ENCODE measurements at regions not wholly inside any gene's neighbourhood (a gene's known extent, or its start where the extent isn't known, plus 50 kb on each side); places are given as distances from the start of the nearest gene placed in this dataset.

DNA sequence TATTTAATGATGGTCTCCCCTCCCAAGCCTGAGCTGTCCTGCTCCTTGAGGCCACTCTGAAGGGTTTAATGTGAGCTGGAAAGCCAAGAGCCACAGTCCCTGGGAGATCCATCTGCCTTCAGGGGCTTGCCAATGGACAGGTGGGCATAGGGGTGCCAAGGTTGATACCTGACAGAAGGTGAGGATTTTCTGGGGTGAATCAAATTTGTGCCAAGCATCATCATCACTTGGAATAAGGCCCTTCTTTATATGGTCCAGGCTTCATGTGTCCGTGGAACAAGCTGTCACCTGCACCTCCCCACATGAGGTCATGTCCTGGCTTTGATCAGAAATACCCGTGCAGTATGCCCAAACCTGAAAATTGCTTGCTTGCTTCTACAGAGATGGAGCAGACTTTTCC lies 71.9 kb upstream of the CTNNB1 start:
- no peaks in the 10 kb centered on the region for H3K4me1 ChIP-seq
- no peak for DNase-seq (ENCODE audit: low spot score in 2 of 2)
- peaks cover 12 to 35% of the 10 kb centered on the region in 2 donors for H3K9me3 ChIP-seq
- TF ChIP-seq, protein P1, sequence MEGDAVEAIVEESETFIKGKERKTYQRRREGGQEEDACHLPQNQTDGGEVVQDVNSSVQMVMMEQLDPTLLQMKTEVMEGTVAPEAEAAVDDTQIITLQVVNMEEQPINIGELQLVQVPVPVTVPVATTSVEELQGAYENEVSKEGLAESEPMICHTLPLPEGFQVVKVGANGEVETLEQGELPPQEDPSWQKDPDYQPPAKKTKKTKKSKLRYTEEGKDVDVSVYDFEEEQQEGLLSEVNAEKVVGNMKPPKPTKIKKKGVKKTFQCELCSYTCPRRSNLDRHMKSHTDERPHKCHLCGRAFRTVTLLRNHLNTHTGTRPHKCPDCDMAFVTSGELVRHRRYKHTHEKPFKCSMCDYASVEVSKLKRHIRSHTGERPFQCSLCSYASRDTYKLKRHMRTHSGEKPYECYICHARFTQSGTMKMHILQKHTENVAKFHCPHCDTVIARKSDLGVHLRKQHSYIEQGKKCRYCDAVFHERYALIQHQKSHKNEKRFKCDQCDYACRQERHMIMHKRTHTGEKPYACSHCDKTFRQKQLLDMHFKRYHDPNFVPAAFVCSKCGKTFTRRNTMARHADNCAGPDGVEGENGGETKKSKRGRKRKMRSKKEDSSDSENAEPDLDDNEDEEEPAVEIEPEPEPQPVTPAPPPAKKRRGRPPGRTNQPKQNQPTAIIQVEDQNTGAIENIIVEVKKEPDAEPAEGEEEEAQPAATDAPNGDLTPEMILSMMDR (IDR thresholded peaks at IDR 0.05), result no peak
- no peak for TF ChIP-seq POLR2A (IDR thresholded peaks at IDR 0.05)
- no peak for TF ChIP-seq POLR2AphosphoS5 (IDR thresholded peaks at IDR 0.05)
- no peak overlapping the region for H3K27ac ChIP-seq
- no peaks in the 10 kb centered on the region for H3K36me3 ChIP-seq
- H3K4me3 ChIP-seq, result no peak overlapping the region
- intact Hi-C loops (cut with DNase I; ENCODE audit: low total_unique reads), result no loop called here
- no peaks in the 10 kb centered on the region for H3K27me3 ChIP-seq

DNA sequence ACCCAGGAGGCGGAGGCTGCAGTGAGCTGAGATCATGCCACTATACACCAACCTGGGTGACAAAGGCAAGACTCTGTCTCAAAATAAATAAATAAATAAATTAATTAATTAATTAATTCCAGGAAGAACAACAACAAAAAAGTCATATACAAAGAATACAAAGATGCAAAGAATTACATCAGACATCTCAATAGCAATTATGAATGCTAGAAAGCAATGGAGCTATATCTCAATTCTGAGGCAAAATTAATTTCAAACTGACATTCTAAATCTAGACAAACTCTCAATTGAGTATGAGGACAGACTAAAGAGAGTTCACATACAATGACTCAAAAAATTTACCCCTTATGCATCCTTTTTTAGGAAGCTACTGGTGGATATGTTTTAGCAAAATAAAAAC lies 69.6 kb upstream of the CTNNB1 start:
- intact Hi-C loops (cut with DNase I; ENCODE audit: low total_unique reads), result no loop called here
- no peak for DNase-seq (ENCODE audit: low spot score in 2 of 2)
- Histone ChIP-seq H3K36me3 (no peaks in the 10 kb centered on the region), H3K4me1 (no peaks in the 10 kb centered on the region), H3K4me3 (no peak overlapping the region), H3K27ac (no peak overlapping the region), H3K27me3 (no peaks in the 10 kb centered on the region), H3K9me3 (peaks cover 12 to 35% of the 10 kb centered on the region in 2 donors)
- no peak for TF ChIP-seq POLR2A (IDR thresholded peaks at IDR 0.05)
- no peak for TF ChIP-seq POLR2AphosphoS5 (IDR thresholded peaks at IDR 0.05)
- TF ChIP-seq, protein P1 (IDR thresholded peaks at IDR 0.05), result no peak

DNA sequence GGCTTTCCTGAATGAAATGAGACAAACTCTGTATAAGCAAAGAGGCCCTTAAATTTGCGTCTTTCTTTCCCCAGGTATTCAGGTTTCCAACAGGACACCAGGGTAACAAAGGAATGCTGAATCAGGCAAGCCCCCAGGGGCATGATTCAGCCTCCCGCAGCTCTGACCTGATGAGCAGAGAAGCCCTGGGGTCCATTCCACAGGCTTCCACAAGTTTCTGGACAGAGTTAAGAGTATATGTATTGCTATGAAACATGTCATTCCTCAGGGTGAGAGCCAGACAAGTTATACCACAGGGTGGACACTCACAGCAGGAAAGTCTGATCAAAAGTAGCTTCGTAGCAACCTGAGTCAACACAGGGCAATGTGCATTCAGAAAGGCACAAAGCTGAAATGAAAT lies 68.1 kb upstream of the CTNNB1 start:
- intact Hi-C loops (cut with DNase I; ENCODE audit: low total_unique reads), result no loop called here
- H3K9me3 ChIP-seq, result peaks cover 9 to 23% of the 10 kb centered on the region in 2 donors
- H3K4me3 ChIP-seq, result no peak overlapping the region
- H3K27ac ChIP-seq, result no peak overlapping the region
- H3K4me1 ChIP-seq, result no peaks in the 10 kb centered on the region
- no peaks in the 10 kb centered on the region for H3K36me3 ChIP-seq
- no peaks in the 10 kb centered on the region for H3K27me3 ChIP-seq
- DNase-seq (ENCODE audit: low spot score in 2 of 2), result no peak
- TF ChIP-seq POLR2A (IDR thresholded peaks at IDR 0.05), result no peak
- no peak for TF ChIP-seq POLR2AphosphoS5 (IDR thresholded peaks at IDR 0.05)
- TF ChIP-seq, protein P1 (IDR thresholded peaks at IDR 0.05), result no peak

DNA sequence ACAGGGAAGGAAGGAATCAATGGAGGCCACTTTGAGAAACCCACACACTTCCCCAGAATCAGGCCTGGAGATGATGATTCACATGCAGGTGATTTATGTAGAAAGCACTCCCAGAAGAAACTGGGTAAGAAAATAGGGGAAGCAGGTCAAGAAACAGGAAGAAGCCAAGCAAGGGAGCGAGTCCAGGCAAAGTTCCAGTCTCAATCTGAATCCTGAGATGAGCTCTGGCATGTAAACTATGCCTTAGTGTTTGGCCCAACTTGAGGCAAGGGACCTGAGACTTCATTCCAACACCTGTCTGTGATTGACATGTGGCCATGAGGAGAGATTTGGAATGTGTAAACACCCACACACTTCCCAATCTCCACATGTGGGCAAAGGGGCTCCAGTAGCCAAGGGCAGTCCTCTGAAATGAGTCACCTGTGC lies 61.6 kb upstream of the CTNNB1 start:
- no peak for TF ChIP-seq POLR2AphosphoS5 (IDR thresholded peaks at IDR 0.05)
- TF ChIP-seq, protein P1 (IDR thresholded peaks at IDR 0.05), result no peak
- no peak for TF ChIP-seq POLR2A (IDR thresholded peaks at IDR 0.05)
- intact Hi-C loops (cut with DNase I; ENCODE audit: low total_unique reads), result no loop called here
- Histone ChIP-seq H3K4me3 (no peak overlapping the region), H3K9me3 (no peaks in the 10 kb centered on the region), H3K27ac (no peak overlapping the region), H3K27me3 (no peaks in the 10 kb centered on the region), H3K36me3 (no peaks in the 10 kb centered on the region), H3K4me1 (no peaks in the 10 kb centered on the region)
- no peak for DNase-seq (ENCODE audit: low spot score in 2 of 2)

DNA sequence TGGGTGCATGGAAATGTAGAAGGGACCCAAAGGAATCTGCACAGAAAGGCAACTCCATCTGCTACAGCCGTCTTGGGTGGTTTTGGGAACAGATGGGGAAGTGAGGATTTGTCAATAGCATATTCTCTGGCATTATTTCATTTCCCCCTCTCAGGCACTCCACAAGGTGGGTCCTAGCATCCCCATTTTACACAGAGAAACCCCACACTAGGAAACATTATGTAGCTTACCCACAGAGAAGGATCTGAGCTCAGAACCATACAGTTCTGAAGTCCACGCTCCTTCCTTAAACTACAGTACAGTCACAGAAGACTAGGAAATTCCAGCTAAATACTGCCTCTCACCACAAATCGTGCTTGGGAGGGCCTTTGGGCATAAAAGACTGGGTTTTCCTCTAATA lies 61.2 kb upstream of the CTNNB1 start:
- TF ChIP-seq POLR2AphosphoS5 (IDR thresholded peaks at IDR 0.05) (no peak), POLR2A (IDR thresholded peaks at IDR 0.05) (no peak)
- TF ChIP-seq, protein P1 (IDR thresholded peaks at IDR 0.05), result no peak
- Histone ChIP-seq H3K4me1 (no peaks in the 10 kb centered on the region), H3K27ac (no peak overlapping the region), H3K27me3 (no peaks in the 10 kb centered on the region), H3K9me3 (no peaks in the 10 kb centered on the region), H3K4me3 (no peak overlapping the region), H3K36me3 (no peaks in the 10 kb centered on the region)
- intact Hi-C loops (cut with DNase I; ENCODE audit: low total_unique reads), result no loop called here
- DNase-seq (ENCODE audit: low spot score in 2 of 2), result no peak

Measured in breast epithelium (tissue), 4 donors.